GM21825 (cell line): ENCODE measurements at regions not wholly inside any gene's neighbourhood (a gene's known extent, or its start where the extent isn't known, plus 50 kb on each side); places are given as distances from the start of the nearest gene placed in this dataset.

ENCODE experiments used
- ATAC-seq: cut with Tn5 transposase; IDR thresholded peaks from one replicate; pipeline ENCODE4 v1.9.1; 2021; ENCODE audit warnings: mild to moderate bottlenecking, moderate library complexity; ENCODE audit not compliant: unreplicated experiment

- ATAC-seq: no peak
These were observed 225.6 kb upstream of the CRY1 start for GRCh38 chr12:107318806-107319532.

GRCh38 chr12:107319533-107320032, 226.2 kb upstream of the CRY1 start:
- no peak for ATAC-seq

DNA sequence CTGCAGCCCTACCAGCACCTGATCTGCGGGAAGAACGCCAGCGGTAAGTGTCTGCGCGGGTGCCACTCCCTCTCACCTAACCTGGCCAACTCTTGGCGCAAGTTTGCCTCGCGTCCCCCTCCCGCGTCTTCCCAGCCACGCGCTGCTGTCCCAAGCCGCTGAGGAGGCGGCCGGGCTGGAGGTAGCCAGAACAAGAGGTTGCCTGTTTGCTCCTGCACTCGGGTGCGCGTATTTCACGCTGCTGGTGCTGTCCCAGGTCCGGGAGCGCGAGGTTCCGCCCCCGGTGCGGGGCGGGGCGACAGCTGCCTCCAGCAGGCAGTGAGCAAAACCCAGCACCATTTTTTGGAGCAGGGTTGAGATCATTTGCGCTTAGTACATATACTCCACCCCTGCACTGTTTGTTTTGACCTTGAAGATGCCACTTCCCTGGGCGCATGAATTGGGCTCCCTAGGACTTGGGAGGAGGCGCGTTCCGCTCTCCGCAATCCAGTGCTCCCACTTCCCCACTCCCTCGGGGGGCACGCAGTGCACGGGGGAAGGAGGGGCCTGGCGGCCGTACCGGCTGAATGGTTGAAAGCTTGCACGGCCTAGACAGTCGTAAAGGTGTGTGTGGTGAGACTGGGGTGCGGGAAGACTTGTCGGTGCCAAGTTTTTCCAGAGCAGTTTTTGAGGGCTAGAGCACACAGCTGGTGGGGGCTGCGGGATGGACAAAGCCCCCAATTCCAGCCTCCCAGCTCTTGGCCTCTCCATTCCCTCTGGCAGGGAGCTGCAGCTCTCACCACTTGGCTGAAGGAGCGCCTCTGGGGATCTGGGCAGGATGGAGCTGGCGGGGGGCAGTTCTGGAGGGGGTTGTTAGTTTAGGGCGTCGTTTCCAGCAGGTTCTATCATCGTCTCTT, 226.9 kb upstream of the CRY1 start:
- ATAC-seq: no peak

- no peak for ATAC-seq
These were observed 227.7 kb upstream of the CRY1 start for GRCh38 chr12:107320929-107321631.

DNA sequence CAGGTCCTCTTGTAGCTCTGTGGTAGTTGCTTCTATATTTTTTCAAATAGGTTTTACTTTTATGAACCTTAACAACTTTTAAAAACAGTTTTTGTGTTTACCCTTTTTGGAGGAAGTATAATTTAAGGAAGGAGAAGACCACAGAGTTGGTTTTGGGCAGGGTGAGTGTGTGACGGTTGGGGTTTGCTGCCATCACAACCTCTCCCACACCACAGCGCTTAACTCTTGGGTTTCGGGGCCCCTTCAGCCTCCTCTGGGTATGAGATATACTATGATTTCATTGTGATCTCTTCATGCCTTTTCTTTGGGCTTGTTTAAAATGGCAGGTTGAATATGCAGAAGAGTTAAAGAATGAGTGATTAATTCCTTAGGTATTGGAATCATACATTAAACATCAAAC, 228.7 kb upstream of the CRY1 start:
- no peak for ATAC-seq

GRCh38 chr12:107325075-107325608, 231.8 kb upstream of the CRY1 start:
- ATAC-seq: no peak

DNA sequence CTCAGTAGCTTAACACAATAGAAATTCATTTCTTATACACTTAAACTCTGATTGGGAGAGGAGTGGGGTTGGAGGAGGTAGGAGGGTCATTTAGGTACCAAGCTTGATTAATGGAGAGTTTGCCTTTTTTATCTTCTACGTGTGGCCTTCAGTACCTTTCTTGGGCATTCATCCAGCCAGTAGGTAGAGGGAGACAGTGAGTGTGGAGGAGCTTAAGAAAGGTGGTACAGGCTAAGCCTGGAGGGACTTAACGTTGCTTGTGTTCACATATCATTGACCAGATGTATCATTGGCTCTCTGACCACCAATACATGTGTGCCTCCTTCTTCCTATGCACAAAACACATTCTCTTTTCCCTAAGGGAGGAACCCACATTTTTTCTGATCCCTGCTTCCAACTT, 232.9 kb upstream of the CRY1 start:
- no peak for ATAC-seq

DNA sequence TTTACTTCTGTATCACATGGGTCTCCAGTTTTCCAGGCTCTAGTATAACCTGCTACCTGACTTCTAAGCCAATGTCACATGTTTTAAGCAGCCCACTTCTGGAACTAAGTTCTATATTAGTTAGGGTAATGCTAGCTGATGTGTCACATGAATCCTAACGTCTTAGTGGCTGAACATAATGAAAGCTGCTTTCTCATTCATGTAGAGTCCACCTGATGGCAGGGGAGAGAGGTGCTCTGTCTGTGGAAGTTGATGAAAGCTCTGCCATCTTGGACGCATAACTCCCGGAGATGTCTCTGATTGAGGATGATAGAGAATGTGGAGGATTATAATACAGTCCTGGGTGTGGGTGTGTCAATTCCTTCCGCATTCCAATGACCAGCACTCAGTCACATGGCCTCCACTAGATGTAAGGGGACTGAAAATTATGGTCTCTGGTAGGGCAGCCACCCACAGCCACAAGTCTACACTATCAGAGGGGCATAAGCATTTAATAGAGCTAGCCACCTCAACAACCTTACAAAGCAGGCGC, 234.4 kb upstream of the CRY1 start:
- no peak for ATAC-seq

DNA sequence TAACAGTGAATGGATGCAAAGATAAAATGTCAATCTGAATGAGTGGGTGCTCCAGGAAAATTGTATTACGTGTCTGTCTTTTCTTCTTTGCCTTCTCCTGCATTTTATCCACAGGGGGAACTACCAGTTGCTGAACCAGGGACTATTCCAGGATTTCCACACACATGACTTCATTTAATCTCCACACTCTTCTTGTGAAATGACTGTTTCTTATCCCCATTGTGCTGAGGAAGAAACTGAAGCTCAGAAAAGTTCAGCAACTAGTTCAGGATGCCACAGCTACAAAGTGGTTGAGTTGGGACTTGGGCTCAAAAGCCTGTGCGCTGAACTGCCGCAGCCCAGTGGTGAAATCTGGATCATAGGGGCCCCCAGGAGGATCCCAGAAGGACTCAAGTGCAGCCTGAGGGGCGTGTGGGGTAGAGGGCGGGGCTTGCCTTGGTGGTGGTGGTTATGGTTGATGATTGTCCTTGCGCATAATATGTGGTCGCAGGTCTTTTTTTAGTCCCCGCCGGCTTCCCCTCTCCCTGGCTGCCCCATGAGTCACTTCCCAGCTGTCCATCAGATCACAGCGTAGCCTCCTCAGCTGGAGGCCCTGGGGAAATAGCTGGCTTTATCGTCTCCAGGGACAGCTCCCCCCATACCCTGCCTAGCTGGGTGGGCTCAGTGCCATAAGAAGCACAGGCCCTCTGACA, 235.2 kb upstream of the CRY1 start:
- ATAC-seq: no peak

GRCh38 chr12:107329569-107330324, 236.4 kb upstream of the CRY1 start:
- no peak for ATAC-seq

DNA sequence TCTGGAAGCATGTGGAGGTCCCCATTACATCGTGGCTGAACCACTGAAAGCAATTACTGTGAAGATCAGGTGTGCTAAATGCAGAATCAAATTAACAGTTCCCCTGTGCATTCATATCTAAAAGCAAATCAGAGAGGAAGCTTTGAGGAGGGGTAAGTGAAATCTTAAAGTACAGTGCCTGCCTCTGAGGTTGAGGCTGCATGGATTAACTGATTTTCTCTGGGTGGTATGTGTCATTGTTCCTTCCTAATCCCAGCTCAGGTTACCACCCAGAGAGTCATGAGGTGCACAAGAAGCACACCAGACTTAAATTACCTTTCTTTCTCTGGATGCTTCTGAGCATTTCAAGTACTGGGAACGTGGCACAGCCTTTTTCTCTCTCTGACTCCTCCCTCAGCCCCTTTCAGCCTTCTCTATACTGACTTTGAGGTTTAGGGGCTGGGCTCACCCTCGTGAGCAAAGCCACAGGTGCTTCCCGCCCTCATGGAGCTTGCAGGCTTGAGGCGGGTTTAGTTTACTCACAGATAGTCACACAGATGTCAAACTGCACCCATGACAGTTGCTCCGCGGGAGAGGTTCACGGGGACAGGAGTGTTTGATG, 237.6 kb upstream of the CRY1 start:
- ATAC-seq: no peak

GRCh38 chr12:107331471-107331870, 238.1 kb upstream of the CRY1 start:
- ATAC-seq: no peak

DNA sequence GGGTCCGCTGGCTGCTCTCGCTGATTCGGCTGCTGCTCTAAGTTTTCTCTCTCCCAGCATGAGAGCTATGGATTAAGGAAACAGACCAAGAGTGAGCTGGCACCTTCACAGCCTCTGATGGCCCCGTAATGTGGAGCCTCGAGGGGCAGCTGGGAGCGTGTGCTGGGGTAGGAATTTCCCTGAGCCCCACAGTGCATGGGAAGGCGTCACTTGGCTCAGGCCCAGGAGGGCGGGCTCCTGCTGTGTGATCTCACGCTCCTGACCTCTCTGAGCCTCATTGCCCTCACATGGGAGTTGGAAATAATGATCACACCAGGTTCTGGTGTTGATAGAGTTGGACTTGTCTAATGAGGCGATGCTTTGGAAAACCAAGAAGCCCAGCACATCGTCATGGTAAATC, 238.6 kb upstream of the CRY1 start:
- no peak for ATAC-seq

GRCh38 chr12:107332743-107333142, 239.4 kb upstream of the CRY1 start:
- ATAC-seq: no peak

DNA sequence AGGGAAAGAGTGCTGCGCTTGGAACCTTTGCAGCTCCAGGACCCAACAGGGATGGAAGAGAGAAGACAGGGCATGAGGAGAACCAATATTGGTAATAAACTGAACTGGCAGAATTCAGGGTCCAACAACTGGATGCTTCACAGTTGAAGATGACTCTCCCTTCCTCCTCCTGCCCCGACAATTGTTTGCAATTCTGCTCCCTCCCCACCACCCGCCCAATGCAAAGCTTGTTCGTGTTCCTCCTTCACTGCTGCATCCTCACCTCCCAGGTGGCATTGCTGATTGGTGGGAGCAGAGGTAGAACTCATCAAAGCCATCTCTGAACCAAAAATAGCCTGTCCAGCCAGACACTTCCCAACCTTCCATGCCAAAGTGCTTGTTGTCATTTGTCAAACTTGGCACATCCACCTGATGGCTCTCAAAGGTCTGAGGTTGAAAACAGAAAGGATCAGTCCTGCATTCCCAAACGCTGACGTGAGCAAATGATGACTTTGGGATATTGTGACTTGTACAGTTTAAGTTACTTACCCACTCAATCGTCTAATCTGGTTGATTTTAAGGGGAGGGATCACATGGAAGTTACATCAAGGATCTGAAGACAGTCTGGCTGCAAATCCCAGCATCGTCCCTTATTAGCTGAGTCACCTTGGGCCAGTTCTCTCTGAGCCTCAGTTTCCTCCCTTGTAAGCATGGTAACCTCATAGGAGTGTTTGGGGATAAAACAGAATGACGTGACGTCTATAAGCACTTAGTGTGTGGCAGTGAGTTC, 242.6 kb upstream of the CRY1 start:
- ATAC-seq: no peak

DNA sequence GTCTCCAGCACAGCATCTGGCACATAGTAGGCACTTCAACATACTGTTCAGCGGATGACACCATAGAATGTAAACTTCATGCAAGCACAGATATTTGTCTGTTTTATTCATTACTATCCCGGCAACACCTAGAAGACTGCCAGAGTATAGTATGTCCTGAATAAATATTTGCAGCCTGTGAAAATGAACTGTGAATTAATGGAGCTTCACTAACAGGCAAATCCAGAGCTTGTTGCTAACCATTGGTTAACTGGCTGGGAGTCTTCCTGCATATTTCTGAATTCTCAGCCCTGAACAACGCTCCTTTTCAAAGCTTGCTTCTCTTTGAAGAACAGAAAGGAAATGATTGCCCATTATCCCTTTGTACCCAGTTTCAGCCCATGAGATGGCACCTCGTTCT, 243.3 kb upstream of the CRY1 start:
- ATAC-seq: no peak

DNA sequence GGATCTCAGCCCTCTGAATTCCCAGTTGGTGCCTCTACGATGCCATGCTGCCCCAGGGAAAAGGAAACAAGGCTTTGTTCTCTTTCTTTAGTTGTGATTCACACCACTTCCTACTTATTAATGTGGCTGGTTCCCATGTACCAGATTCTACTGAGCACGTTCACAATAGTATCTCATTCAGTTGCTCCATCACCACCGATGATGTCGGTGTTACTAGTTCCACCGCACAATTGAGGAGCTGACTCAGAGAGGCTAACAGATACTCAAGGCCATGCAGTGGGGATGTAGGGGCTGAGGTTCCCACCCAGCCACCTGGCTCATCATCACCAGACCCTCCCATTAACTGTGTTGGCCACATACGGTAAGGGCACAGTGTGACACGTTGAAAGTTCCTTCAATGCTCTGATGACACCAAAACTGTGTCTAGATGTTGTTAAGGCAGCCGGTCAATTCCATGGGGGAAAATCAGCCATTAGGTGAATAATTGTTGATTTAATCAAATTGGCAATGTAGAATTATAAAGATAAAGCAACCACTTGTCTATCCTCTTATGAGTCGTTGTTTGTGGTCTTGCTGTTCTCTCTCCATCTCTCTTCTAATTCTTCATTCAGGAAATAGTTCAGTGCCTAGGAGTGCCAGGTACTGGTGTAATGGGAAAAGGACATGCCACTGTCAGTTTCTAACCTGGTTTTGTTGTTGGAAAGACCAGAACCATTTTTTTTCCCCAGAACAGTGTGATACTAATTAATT, 244.2 kb upstream of the CRY1 start:
- no peak for ATAC-seq

GRCh38 chr12:107339487-107339886, 246.1 kb upstream of the CRY1 start:
- no peak for ATAC-seq
